Vagina (tissue), 2 donors: ENCODE measurements at regions not wholly inside any gene's neighbourhood (a gene's known extent, or its start where the extent isn't known, plus 50 kb on each side); places are given as distances from the start of the nearest gene placed in this dataset.

Experiments
- POLR2A ChIP-seq, 2 donors: fragments of 450-650 bp; IDR thresholded peaks; one replicate each; pipeline ENCODE4 v1.6.1; 2017; ENCODE audit warnings: antibody characterized with exemption in 2 of 2, mild to moderate bottlenecking in 2 of 2, moderate library complexity in 2 of 2
- POLR2AphosphoS5 ChIP-seq, 2 donors: sonication (generic); formaldehyde crosslinking; IDR thresholded peaks; one replicate each; pipeline ENCODE4 v1.9.0; 2017; ENCODE audit warnings: antibody characterized with exemption in 2 of 2, mild to moderate bottlenecking in 2 of 2, low read depth in 1 of 2; ENCODE audit not compliant: insufficient read depth in 1 of 2
- TF ChIP-seq, protein P1 (sequence below), 3 experiments: fragments of 450-650 bp in 2 of 3; fragments of 200-600 bp in 1 of 3; sonication (generic) in 1 of 3; IDR thresholded peaks; one replicate each; pipeline ENCODE4 v1.5.1; 2017 to 2019; ENCODE audit warnings: antibody characterized with exemption in 3 of 3, mild to moderate bottlenecking in 2 of 3, moderate library complexity in 2 of 3

DNA sequence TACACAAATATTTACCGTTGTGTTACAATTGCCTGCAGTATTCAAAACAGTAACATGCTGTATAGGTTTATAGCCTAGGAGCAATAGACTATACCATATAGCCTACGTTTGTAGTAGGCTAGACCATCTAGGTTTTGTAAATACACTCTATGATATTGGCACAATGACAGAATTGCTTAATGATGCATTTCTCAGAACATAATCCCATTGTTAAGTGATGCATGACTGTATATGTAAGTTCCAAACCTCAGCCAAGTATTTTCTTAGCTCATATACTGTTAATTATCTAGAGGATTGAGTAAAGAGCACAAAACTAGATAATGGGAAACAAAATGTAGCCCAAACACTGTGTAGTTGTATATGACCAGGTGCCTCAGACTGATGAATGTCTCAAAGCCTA, 220.1 kb downstream of the ANXA1 start:
- TF ChIP-seq, protein P1, sequence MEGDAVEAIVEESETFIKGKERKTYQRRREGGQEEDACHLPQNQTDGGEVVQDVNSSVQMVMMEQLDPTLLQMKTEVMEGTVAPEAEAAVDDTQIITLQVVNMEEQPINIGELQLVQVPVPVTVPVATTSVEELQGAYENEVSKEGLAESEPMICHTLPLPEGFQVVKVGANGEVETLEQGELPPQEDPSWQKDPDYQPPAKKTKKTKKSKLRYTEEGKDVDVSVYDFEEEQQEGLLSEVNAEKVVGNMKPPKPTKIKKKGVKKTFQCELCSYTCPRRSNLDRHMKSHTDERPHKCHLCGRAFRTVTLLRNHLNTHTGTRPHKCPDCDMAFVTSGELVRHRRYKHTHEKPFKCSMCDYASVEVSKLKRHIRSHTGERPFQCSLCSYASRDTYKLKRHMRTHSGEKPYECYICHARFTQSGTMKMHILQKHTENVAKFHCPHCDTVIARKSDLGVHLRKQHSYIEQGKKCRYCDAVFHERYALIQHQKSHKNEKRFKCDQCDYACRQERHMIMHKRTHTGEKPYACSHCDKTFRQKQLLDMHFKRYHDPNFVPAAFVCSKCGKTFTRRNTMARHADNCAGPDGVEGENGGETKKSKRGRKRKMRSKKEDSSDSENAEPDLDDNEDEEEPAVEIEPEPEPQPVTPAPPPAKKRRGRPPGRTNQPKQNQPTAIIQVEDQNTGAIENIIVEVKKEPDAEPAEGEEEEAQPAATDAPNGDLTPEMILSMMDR (IDR thresholded peaks at IDR 0.05) = no peak
- TF ChIP-seq POLR2A (IDR thresholded peaks at IDR 0.05) = no peak
- no peak for TF ChIP-seq POLR2AphosphoS5 (IDR thresholded peaks at IDR 0.05; ENCODE audit: insufficient read depth in 1 of 2, low read depth in 1 of 2)
